ENCODE measurements at regions not wholly inside any gene's neighbourhood (a gene's known extent, or its start where the extent isn't known, plus 50 kb on each side); places are given as distances from the start of the nearest gene placed in this dataset.

GRCh38 chr3:175932586-175932985 lies 1073.5 kb downstream of the NAALADL2 start:
- TF ChIP-seq TAF1 (IDR thresholded peaks at IDR 0.05; ENCODE audit: low read depth, low read length) = no peak
- TF ChIP-seq PAX5 (IDR thresholded peaks at IDR 0.05; ENCODE audit: insufficient read depth, low read length, severe bottlenecking) = no peak
- no peak for TF ChIP-seq SPI1 (IDR thresholded peaks at IDR 0.05; ENCODE audit: low read depth, low read length)
- TF ChIP-seq POLR2A (IDR thresholded peaks at IDR 0.05; ENCODE audit: low read depth, low read length) = no peak
- TF ChIP-seq POLR2AphosphoS5 (IDR thresholded peaks at IDR 0.05; ENCODE audit: low read depth, low read length) = no peak
- no peak for TF ChIP-seq POU2F2 (IDR thresholded peaks at IDR 0.05; ENCODE audit: low read depth, low read length)
- DNase-seq (ENCODE audit: insufficient read length, low spot score) (no peak), FAIRE-seq (no peak)

GRCh38 chr3:175919133-175919532 lies 1060.0 kb downstream of the NAALADL2 start:
- TF ChIP-seq POU2F2 (IDR thresholded peaks at IDR 0.05; ENCODE audit: low read depth, low read length) (no peak), POLR2A (IDR thresholded peaks at IDR 0.05; ENCODE audit: low read depth, low read length) (no peak), TAF1 (IDR thresholded peaks at IDR 0.05; ENCODE audit: low read depth, low read length) (no peak), POLR2AphosphoS5 (IDR thresholded peaks at IDR 0.05; ENCODE audit: low read depth, low read length) (no peak), SPI1 (IDR thresholded peaks at IDR 0.05; ENCODE audit: low read depth, low read length) (no peak), PAX5 (IDR thresholded peaks at IDR 0.05; ENCODE audit: insufficient read depth, low read length, severe bottlenecking) (no peak)
- FAIRE-seq (no peak), DNase-seq (ENCODE audit: insufficient read length, low spot score) (no peak)

GRCh38 chr3:175916191-175916934 lies 1057.2 kb downstream of the NAALADL2 start:
- TF ChIP-seq POU2F2 (IDR thresholded peaks at IDR 0.05; ENCODE audit: low read depth, low read length) = no peak
- TF ChIP-seq PAX5 (IDR thresholded peaks at IDR 0.05; ENCODE audit: insufficient read depth, low read length, severe bottlenecking) = no peak
- no peak for TF ChIP-seq TAF1 (IDR thresholded peaks at IDR 0.05; ENCODE audit: low read depth, low read length)
- TF ChIP-seq SPI1 (IDR thresholded peaks at IDR 0.05; ENCODE audit: low read depth, low read length) = no peak
- no peak for TF ChIP-seq POLR2AphosphoS5 (IDR thresholded peaks at IDR 0.05; ENCODE audit: low read depth, low read length)
- no peak for TF ChIP-seq POLR2A (IDR thresholded peaks at IDR 0.05; ENCODE audit: low read depth, low read length)
- DNase-seq (ENCODE audit: insufficient read length, low spot score) = no peak
- FAIRE-seq = no peak

- FAIRE-seq = no peak
- TF ChIP-seq POLR2AphosphoS5 (IDR thresholded peaks at IDR 0.05; ENCODE audit: low read depth, low read length) (no peak), POU2F2 (IDR thresholded peaks at IDR 0.05; ENCODE audit: low read depth, low read length) (no peak), SPI1 (IDR thresholded peaks at IDR 0.05; ENCODE audit: low read depth, low read length) (no peak), TAF1 (IDR thresholded peaks at IDR 0.05; ENCODE audit: low read depth, low read length) (no peak), PAX5 (IDR thresholded peaks at IDR 0.05; ENCODE audit: insufficient read depth, low read length, severe bottlenecking) (no peak), POLR2A (IDR thresholded peaks at IDR 0.05; ENCODE audit: low read depth, low read length) (no peak)
- no peak for DNase-seq (ENCODE audit: insufficient read length, low spot score)
Measured at GRCh38 chr3:175914785-175915184, 1055.7 kb downstream of the NAALADL2 start.

GRCh38 chr3:175913286-175913685 lies 1054.2 kb downstream of the NAALADL2 start:
- no peak for TF ChIP-seq PAX5 (IDR thresholded peaks at IDR 0.05; ENCODE audit: insufficient read depth, low read length, severe bottlenecking)
- TF ChIP-seq POU2F2 (IDR thresholded peaks at IDR 0.05; ENCODE audit: low read depth, low read length) = no peak
- TF ChIP-seq POLR2AphosphoS5 (IDR thresholded peaks at IDR 0.05; ENCODE audit: low read depth, low read length) = no peak
- TF ChIP-seq POLR2A (IDR thresholded peaks at IDR 0.05; ENCODE audit: low read depth, low read length) = no peak
- no peak for TF ChIP-seq SPI1 (IDR thresholded peaks at IDR 0.05; ENCODE audit: low read depth, low read length)
- TF ChIP-seq TAF1 (IDR thresholded peaks at IDR 0.05; ENCODE audit: low read depth, low read length) = no peak
- DNase-seq (ENCODE audit: insufficient read length, low spot score) = no peak
- no peak for FAIRE-seq

- TF ChIP-seq PAX5 (IDR thresholded peaks at IDR 0.05; ENCODE audit: insufficient read depth, low read length, severe bottlenecking) = no peak
- no peak for TF ChIP-seq SPI1 (IDR thresholded peaks at IDR 0.05; ENCODE audit: low read depth, low read length)
- no peak for TF ChIP-seq POLR2A (IDR thresholded peaks at IDR 0.05; ENCODE audit: low read depth, low read length)
- TF ChIP-seq TAF1 (IDR thresholded peaks at IDR 0.05; ENCODE audit: low read depth, low read length) = no peak
- no peak for TF ChIP-seq POU2F2 (IDR thresholded peaks at IDR 0.05; ENCODE audit: low read depth, low read length)
- no peak for TF ChIP-seq POLR2AphosphoS5 (IDR thresholded peaks at IDR 0.05; ENCODE audit: low read depth, low read length)
- no peak for FAIRE-seq
- no peak for DNase-seq (ENCODE audit: insufficient read length, low spot score)
Measured at GRCh38 chr3:175911937-175912336, 1052.8 kb downstream of the NAALADL2 start.

- TF ChIP-seq SPI1 (IDR thresholded peaks at IDR 0.05; ENCODE audit: low read depth, low read length) (no peak), PAX5 (IDR thresholded peaks at IDR 0.05; ENCODE audit: insufficient read depth, low read length, severe bottlenecking) (no peak), POU2F2 (IDR thresholded peaks at IDR 0.05; ENCODE audit: low read depth, low read length) (no peak), TAF1 (IDR thresholded peaks at IDR 0.05; ENCODE audit: low read depth, low read length) (no peak), POLR2AphosphoS5 (IDR thresholded peaks at IDR 0.05; ENCODE audit: low read depth, low read length) (no peak), POLR2A (IDR thresholded peaks at IDR 0.05; ENCODE audit: low read depth, low read length) (no peak)
- DNase-seq (ENCODE audit: insufficient read length, low spot score) = no peak
- FAIRE-seq = no peak
Measured at GRCh38 chr3:175902226-175902625, 1043.1 kb downstream of the NAALADL2 start.

GRCh38 chr3:175898194-175898593 lies 1039.1 kb downstream of the NAALADL2 start:
- no peak for FAIRE-seq
- no peak for DNase-seq (ENCODE audit: insufficient read length, low spot score)
- TF ChIP-seq POU2F2 (IDR thresholded peaks at IDR 0.05; ENCODE audit: low read depth, low read length) (no peak), SPI1 (IDR thresholded peaks at IDR 0.05; ENCODE audit: low read depth, low read length) (no peak), POLR2A (IDR thresholded peaks at IDR 0.05; ENCODE audit: low read depth, low read length) (no peak), POLR2AphosphoS5 (IDR thresholded peaks at IDR 0.05; ENCODE audit: low read depth, low read length) (no peak), PAX5 (IDR thresholded peaks at IDR 0.05; ENCODE audit: insufficient read depth, low read length, severe bottlenecking) (no peak), TAF1 (IDR thresholded peaks at IDR 0.05; ENCODE audit: low read depth, low read length) (no peak)

GRCh38 chr3:175896655-175897054 lies 1037.5 kb downstream of the NAALADL2 start:
- TF ChIP-seq POU2F2 (IDR thresholded peaks at IDR 0.05; ENCODE audit: low read depth, low read length) = no peak
- TF ChIP-seq POLR2A (IDR thresholded peaks at IDR 0.05; ENCODE audit: low read depth, low read length) = no peak
- DNase-seq (ENCODE audit: insufficient read length, low spot score) (no peak), FAIRE-seq (no peak)

GRCh38 chr3:175895731-175896130 lies 1036.6 kb downstream of the NAALADL2 start:
- DNase-seq (ENCODE audit: insufficient read length, low spot score) = no peak
- no peak for FAIRE-seq
- TF ChIP-seq POU2F2 (IDR thresholded peaks at IDR 0.05; ENCODE audit: low read depth, low read length) (no peak), POLR2AphosphoS5 (IDR thresholded peaks at IDR 0.05; ENCODE audit: low read depth, low read length) (no peak), POLR2A (IDR thresholded peaks at IDR 0.05; ENCODE audit: low read depth, low read length) (no peak), PAX5 (IDR thresholded peaks at IDR 0.05; ENCODE audit: insufficient read depth, low read length, severe bottlenecking) (no peak), TAF1 (IDR thresholded peaks at IDR 0.05; ENCODE audit: low read depth, low read length) (no peak), SPI1 (IDR thresholded peaks at IDR 0.05; ENCODE audit: low read depth, low read length) (no peak)

All from GM12891 (cell line).